Fibroblast of the aortic adventitia (primary cell): ENCODE measurements at regions not wholly inside any gene's neighbourhood (a gene's known extent, or its start where the extent isn't known, plus 50 kb on each side); places are given as distances from the start of the nearest gene placed in this dataset.
"Not testable (repeated sequence)": the region's sequence is repeated elsewhere in the genome, so short reads cannot be mapped to it uniquely, and the experiment has no call there.

Experiments used
- DNase-seq: peaks from one replicate; pipeline ENCODE4 v3.0.0-alpha.2; 2010; ENCODE audit warnings: low read depth
- H3K4me3 ChIP-seq: 2 replicates; pipeline ENCODE4 v1.5.1; 2011; ENCODE audit warnings: low read depth, mild to moderate bottlenecking, control low read depth, low read length, moderate library complexity
- CTCF ChIP-seq: IDR thresholded peaks from 2 replicates; pipeline ENCODE4 v1.5.1; 2011; ENCODE audit warnings: mild to moderate bottlenecking, low read length, control low read depth, inconsistent platforms; ENCODE audit not compliant: insufficient read depth

- no peak overlapping the region for H3K4me3 ChIP-seq
- DNase-seq: no peak
- no peak for TF ChIP-seq CTCF
Observed at GRCh38 chr10:37474645-37475044, 349.2 kb downstream of the ANKRD30A start.

GRCh38 chr10:37473906-37474305 is 348.5 kb downstream of the ANKRD30A start:
- no peak for TF ChIP-seq CTCF
- DNase-seq: no peak
- H3K4me3 ChIP-seq: no peak overlapping the region

GRCh38 chr10:37467246-37467645 is 341.8 kb downstream of the ANKRD30A start:
- TF ChIP-seq CTCF: no peak
- no peak for DNase-seq
- H3K4me3 ChIP-seq: no peak overlapping the region

- H3K4me3 ChIP-seq: no peak overlapping the region
- TF ChIP-seq CTCF: no peak
- DNase-seq: no peak
Observed at GRCh38 chr10:37456456-37456855, 331.1 kb downstream of the ANKRD30A start.

GRCh38 chr10:37448161-37448560 is 322.8 kb downstream of the ANKRD30A start:
- TF ChIP-seq CTCF: no peak
- H3K4me3 ChIP-seq: no peak overlapping the region
- no peak for DNase-seq

- TF ChIP-seq CTCF: no peak
- no peak for DNase-seq
- no peak overlapping the region for H3K4me3 ChIP-seq
Observed at GRCh38 chr10:37442882-37443281, 317.5 kb downstream of the ANKRD30A start.

GRCh38 chr10:37441224-37441623 is 315.8 kb downstream of the ANKRD30A start:
- not testable (repeated sequence) for H3K4me3 ChIP-seq

More at GRCh38 chr10:37441224-37441623, 315.8 kb downstream of the ANKRD30A start:
- DNase-seq: not testable (repeated sequence)
